Neural cell (in vitro differentiated cells): ENCODE measurements at regions not wholly inside any gene's neighbourhood (a gene's known extent, or its start where the extent isn't known, plus 50 kb on each side); places are given as distances from the start of the nearest gene placed in this dataset.

Experiments used
- EP300 ChIP-seq: fragments of 450-650 bp; conservative IDR thresholded peaks from 2 replicates; pipeline ENCODE4 v1.6.1; 2014; ENCODE audit warnings: antibody characterized with exemption, mild to moderate bottlenecking, moderate library complexity; ENCODE audit not compliant: poor library complexity, severe bottlenecking
- EZH2 ChIP-seq: fragments of 200-600, 300-800 bp; shearing (Covaris generic), sonication (generic); IDR thresholded peaks from 2 replicates; pipeline ENCODE4 v1.6.1; 2014; ENCODE audit warnings: antibody characterized with exemption, low read length, borderline replicate concordance, mild to moderate bottlenecking; ENCODE audit not compliant: insufficient read depth, poor library complexity, severe bottlenecking
- MXI1 ChIP-seq: fragments of 450-650 bp; conservative IDR thresholded peaks from 2 replicates; pipeline ENCODE4 v1.6.1; 2014; ENCODE audit warnings: antibody characterized with exemption, mild to moderate bottlenecking; ENCODE audit not compliant: poor library complexity, severe bottlenecking
- POLR2AphosphoS5 ChIP-seq: IDR thresholded peaks from 2 replicates; pipeline ENCODE4 v1.6.1; 2012
- RAD21 ChIP-seq: fragments of 450-650 bp; conservative IDR thresholded peaks from 2 replicates; pipeline ENCODE4 v1.6.1; 2014; ENCODE audit warnings: antibody characterized with exemption, mild to moderate bottlenecking, moderate library complexity
- SMC3 ChIP-seq: fragments of 450-650 bp; conservative IDR thresholded peaks from 2 replicates; pipeline ENCODE4 v1.6.1; 2014; ENCODE audit warnings: antibody characterized with exemption, mild to moderate bottlenecking, moderate library complexity; ENCODE audit not compliant: poor library complexity
- TAF1 ChIP-seq: IDR thresholded peaks from 2 replicates; pipeline ENCODE4 v1.6.1; 2012; ENCODE audit warnings: low read depth
- TF ChIP-seq, protein P1 (sequence below): fragments of 450-650 bp; IDR thresholded peaks from 2 replicates; pipeline ENCODE4 v1.5.1; 2014; ENCODE audit warnings: antibody characterized with exemption, mild to moderate bottlenecking, moderate library complexity; ENCODE audit not compliant: poor library complexity, severe bottlenecking
- TF ChIP-seq, protein P2 (sequence below): IDR thresholded peaks from 2 replicates; pipeline ENCODE4 v1.6.1; 2012; ENCODE audit warnings: borderline replicate concordance

DNA sequence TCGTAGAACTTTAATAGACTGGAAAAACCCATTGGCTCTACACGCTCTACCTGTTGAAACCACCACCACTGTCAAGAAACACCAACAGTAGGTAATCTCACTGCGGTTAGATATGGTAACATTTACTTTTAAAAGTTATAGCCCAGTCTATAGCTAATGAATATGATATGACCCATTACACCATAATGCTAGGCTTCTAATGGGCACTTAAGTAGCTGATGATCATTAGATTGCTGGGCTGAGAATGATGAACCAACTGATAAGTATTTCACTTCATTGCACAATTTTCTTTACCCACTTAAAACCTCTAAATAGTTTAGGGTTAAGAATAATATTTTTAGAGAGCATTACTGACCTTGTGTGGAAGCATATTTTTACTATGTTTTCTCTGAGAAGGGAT lies 788.9 kb upstream of the CA10 start:
- TF ChIP-seq, protein P1, sequence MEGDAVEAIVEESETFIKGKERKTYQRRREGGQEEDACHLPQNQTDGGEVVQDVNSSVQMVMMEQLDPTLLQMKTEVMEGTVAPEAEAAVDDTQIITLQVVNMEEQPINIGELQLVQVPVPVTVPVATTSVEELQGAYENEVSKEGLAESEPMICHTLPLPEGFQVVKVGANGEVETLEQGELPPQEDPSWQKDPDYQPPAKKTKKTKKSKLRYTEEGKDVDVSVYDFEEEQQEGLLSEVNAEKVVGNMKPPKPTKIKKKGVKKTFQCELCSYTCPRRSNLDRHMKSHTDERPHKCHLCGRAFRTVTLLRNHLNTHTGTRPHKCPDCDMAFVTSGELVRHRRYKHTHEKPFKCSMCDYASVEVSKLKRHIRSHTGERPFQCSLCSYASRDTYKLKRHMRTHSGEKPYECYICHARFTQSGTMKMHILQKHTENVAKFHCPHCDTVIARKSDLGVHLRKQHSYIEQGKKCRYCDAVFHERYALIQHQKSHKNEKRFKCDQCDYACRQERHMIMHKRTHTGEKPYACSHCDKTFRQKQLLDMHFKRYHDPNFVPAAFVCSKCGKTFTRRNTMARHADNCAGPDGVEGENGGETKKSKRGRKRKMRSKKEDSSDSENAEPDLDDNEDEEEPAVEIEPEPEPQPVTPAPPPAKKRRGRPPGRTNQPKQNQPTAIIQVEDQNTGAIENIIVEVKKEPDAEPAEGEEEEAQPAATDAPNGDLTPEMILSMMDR: no peak
- TF ChIP-seq EZH2 (no peak), RAD21 (no peak), POLR2AphosphoS5 (no peak), EP300 (no peak), TAF1 (no peak), SMC3 (no peak), MXI1 (no peak)
- TF ChIP-seq, protein P2, sequence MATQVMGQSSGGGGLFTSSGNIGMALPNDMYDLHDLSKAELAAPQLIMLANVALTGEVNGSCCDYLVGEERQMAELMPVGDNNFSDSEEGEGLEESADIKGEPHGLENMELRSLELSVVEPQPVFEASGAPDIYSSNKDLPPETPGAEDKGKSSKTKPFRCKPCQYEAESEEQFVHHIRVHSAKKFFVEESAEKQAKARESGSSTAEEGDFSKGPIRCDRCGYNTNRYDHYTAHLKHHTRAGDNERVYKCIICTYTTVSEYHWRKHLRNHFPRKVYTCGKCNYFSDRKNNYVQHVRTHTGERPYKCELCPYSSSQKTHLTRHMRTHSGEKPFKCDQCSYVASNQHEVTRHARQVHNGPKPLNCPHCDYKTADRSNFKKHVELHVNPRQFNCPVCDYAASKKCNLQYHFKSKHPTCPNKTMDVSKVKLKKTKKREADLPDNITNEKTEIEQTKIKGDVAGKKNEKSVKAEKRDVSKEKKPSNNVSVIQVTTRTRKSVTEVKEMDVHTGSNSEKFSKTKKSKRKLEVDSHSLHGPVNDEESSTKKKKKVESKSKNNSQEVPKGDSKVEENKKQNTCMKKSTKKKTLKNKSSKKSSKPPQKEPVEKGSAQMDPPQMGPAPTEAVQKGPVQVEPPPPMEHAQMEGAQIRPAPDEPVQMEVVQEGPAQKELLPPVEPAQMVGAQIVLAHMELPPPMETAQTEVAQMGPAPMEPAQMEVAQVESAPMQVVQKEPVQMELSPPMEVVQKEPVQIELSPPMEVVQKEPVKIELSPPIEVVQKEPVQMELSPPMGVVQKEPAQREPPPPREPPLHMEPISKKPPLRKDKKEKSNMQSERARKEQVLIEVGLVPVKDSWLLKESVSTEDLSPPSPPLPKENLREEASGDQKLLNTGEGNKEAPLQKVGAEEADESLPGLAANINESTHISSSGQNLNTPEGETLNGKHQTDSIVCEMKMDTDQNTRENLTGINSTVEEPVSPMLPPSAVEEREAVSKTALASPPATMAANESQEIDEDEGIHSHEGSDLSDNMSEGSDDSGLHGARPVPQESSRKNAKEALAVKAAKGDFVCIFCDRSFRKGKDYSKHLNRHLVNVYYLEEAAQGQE: no peak
